GM10266 (cell line): ENCODE measurements at regions not wholly inside any gene's neighbourhood (a gene's known extent, or its start where the extent isn't known, plus 50 kb on each side); places are given as distances from the start of the nearest gene placed in this dataset.
"Not testable (repeated sequence)": the region's sequence is repeated elsewhere in the genome, so short reads cannot be mapped to it uniquely, and the experiment has no call there.

Source experiments
- DNase-seq: peaks from one replicate; pipeline ENCODE4 v3.0.0; 2012; ENCODE audit errors: extremely low spot score
- CTCF ChIP-seq: IDR thresholded peaks from 2 replicates; pipeline ENCODE4 v1.5.1; 2012; ENCODE audit warnings: mild to moderate bottlenecking, low read depth; ENCODE audit not compliant: control insufficient read depth, insufficient read depth; ENCODE audit errors: missing control alignments

GRCh38 chr2:13660231-13660630 lies 943.5 kb downstream of the TRIB2 start:
- no peak for TF ChIP-seq CTCF
- DNase-seq, result no peak

GRCh38 chr2:13662055-13662454 lies 945.3 kb downstream of the TRIB2 start:
- no peak for TF ChIP-seq CTCF

GRCh38 chr2:13666582-13667414 lies 950.1 kb downstream of the TRIB2 start:
- DNase-seq, result no peak
- TF ChIP-seq CTCF, result no peak

More at GRCh38 chr2:13662055-13662454, 945.3 kb downstream of the TRIB2 start:
- no peak for DNase-seq

GRCh38 chr2:13667415-13667757 lies 950.6 kb downstream of the TRIB2 start:
- no peak for TF ChIP-seq CTCF
- no peak for DNase-seq

GRCh38 chr2:13669607-13670006 lies 952.9 kb downstream of the TRIB2 start:
- no peak for DNase-seq
- no peak for TF ChIP-seq CTCF

GRCh38 chr2:13673821-13674220 lies 957.1 kb downstream of the TRIB2 start:
- DNase-seq, result not testable (repeated sequence)

- no peak for TF ChIP-seq CTCF
- DNase-seq, result no peak
Measured at GRCh38 chr2:13676269-13676668, 956.2 kb upstream of the LRATD1 start.

GRCh38 chr2:13681936-13682335 lies 950.6 kb upstream of the LRATD1 start:
- TF ChIP-seq CTCF, result no peak
- no peak for DNase-seq
